ENCODE measurements at regions not wholly inside any gene's neighbourhood (a gene's known extent, or its start where the extent isn't known, plus 50 kb on each side); places are given as distances from the start of the nearest gene placed in this dataset.

- TF ChIP-seq YY1 (IDR thresholded peaks at IDR 0.05; ENCODE audit: extremely low read depth, insufficient replicate concordance, low read depth, low read length): no peak
These were observed 248.0 kb downstream of the TMEM114 start (continued) for GRCh38 chr16:8342276-8342675.

- Histone ChIP-seq H3K36me3 (ENCODE audit: control insufficient read depth in 1 of 2, insufficient read depth in 2 of 2, low read length in 2 of 2) (no peaks in the 10 kb centered on the region), H3K9me3 (ENCODE audit: control insufficient read depth in 1 of 2, insufficient read depth in 1 of 2, low read depth in 1 of 2, low read length in 2 of 2) (peaks cover 0 to 5% of the 10 kb centered on the region in 2 experiments; a peak in 1 of 4 replicates), H3K9ac (ENCODE audit: low read length) (no peak overlapping the region), H2AFZ (ENCODE audit: low read depth, low read length, poor library complexity, severe bottlenecking) (no peak overlapping the region), H3K4me3 (replicated peaks in 1 of 2; ENCODE audit: low read depth in 1 of 2, low read length in 2 of 2) (no peak overlapping the region), H3K79me2 (ENCODE audit: insufficient read depth, low read length) (no peaks in the 10 kb centered on the region), H3K4me1 (ENCODE audit: control insufficient read depth in 1 of 2, insufficient read depth in 2 of 2, low read length in 2 of 2) (no peaks in the 10 kb centered on the region), H3K9me2 (ENCODE audit: insufficient read depth) (no peaks in the 10 kb centered on the region), H3K27me3 (ENCODE audit: insufficient read depth, low read length) (no peaks in the 10 kb centered on the region), H4K20me1 (ENCODE audit: insufficient read depth) (no peaks in the 10 kb centered on the region), H3K27ac (ENCODE audit: low read depth, low read length) (no peak overlapping the region), H3K4me2 (ENCODE audit: low read length) (no peak overlapping the region)
- TF ChIP-seq EGR1 (IDR thresholded peaks at IDR 0.05; ENCODE audit: low read depth) (no peak), ELF1 (IDR thresholded peaks at IDR 0.05; ENCODE audit: borderline replicate concordance, low read depth) (no peak), ZFX (IDR thresholded peaks at IDR 0.05) (no peak), CTCF (IDR thresholded peaks at IDR 0.05 in 2 of 3, conservative IDR thresholded peaks at IDR 0.05 in 1 of 3; ENCODE audit: borderline replicate concordance in 1 of 3, insufficient read depth in 1 of 3, low read depth in 2 of 3, low read length in 2 of 3) (no peak), SP1 (IDR thresholded peaks at IDR 0.05; ENCODE audit: low read depth) (no peak), REST (IDR thresholded peaks at IDR 0.05; ENCODE audit: low read depth) (no peak), EZH2 (IDR thresholded peaks at IDR 0.05) (no peak)
- CTCF ChIA-PET: no interaction called here
- RAD21 ChIA-PET (ENCODE audit: low non-redundant PET in 1 of 2, low total read pairs in 2 of 2, uncharacterized antibody in 2 of 2, unreplicated experiment in 2 of 2): no interaction called here
- intact Hi-C loops (cut with micrococcal nuclease): no loop called here
- DNase-seq (ENCODE audit: low read depth, low spot score): no peak
- POLR2A ChIA-PET: no interaction called here
- no TSS peak for BruUV-seq (replicated peaks)
- no peak for ATAC-seq
These were observed 259.6 kb downstream of the TMEM114 start for GRCh38 chr16:8330761-8331160.

Data from HCT116 (cell line).